Mammary epithelial cell (primary cell): ENCODE measurements at regions not wholly inside any gene's neighbourhood (a gene's known extent, or its start where the extent isn't known, plus 50 kb on each side); places are given as distances from the start of the nearest gene placed in this dataset.

ENCODE experiments used
- CTCF ChIP-seq, 2 donors: IDR thresholded peaks in 1 of 2; conservative IDR thresholded peaks in 1 of 2; 2 replicates each; pipeline ENCODE4 v1.5.1; 2011 to 2012; ENCODE audit warnings: inconsistent platforms in 2 of 2, low read length in 2 of 2, mild to moderate bottlenecking in 2 of 2, control low read depth in 1 of 2, low read depth in 1 of 2; ENCODE audit not compliant: insufficient read depth in 1 of 2; ENCODE audit errors: extremely low read depth in 1 of 2
- EZH2 ChIP-seq: IDR thresholded peaks from 2 replicates; pipeline ENCODE4 v1.6.1; 2012; ENCODE audit warnings: low read length, inconsistent platforms, borderline replicate concordance

GRCh38 chr7:79927116-79927515, 207.5 kb upstream of the GNAI1 start:
- TF ChIP-seq CTCF (conservative IDR thresholded peaks at IDR 0.05 in 1 of 2, IDR thresholded peaks at IDR 0.05 in 1 of 2; ENCODE audit: extremely low read depth in 1 of 2, insufficient read depth in 1 of 2, low read depth in 1 of 2, low read length in 2 of 2) (no peak), EZH2 (no peak)
